IMR-90 (cell line): ENCODE measurements at regions not wholly inside any gene's neighbourhood (a gene's known extent, or its start where the extent isn't known, plus 50 kb on each side); places are given as distances from the start of the nearest gene placed in this dataset.

Source experiments
- ATAC-seq: fragments of 200-7000 bp; cut with Tn5 transposase; 2 replicates; pipeline ENCODE4 v1.9.1; 2020; ENCODE audit warnings: low read depth, mild to moderate bottlenecking, moderate library complexity
- BruUV-seq: library from RNA; stranded (reverse); fragments of 400-500 nt; replicated peaks from 2 replicates; lab custom pipeline; 2021; lab: Mats Ljungman, UMichigan
- CTCF ChIA-PET: fragments of 300-600 bp; formaldehyde crosslinking; extraction: SDS; loops from one replicate; lab custom pipeline; 2021; ENCODE audit warnings: antibody characterized with exemption; lab: Yijun Ruan, JAX
- POLR2A ChIA-PET: fragments of 300-600 bp; sonication (Branson Sonifier 250); formaldehyde crosslinking; loops from one replicate; lab custom pipeline; 2022; ENCODE audit warnings: antibody characterized with exemption; ENCODE audit not compliant: unreplicated experiment; lab: Charles Lee
- DNase-seq: peaks from one replicate; pipeline ENCODE4 v3.0.0; 2013
- H2AFZ ChIP-seq: replicated peaks from 2 replicates; pipeline ENCODE3; 2013; ENCODE audit warnings: low read length, mild to moderate bottlenecking; ENCODE audit not compliant: poor library complexity
- H2AK5ac ChIP-seq: 2 replicates; pipeline ENCODE4 v1.6.1; 2013; ENCODE audit warnings: low read depth, low read length, inconsistent platforms
- H2AK9ac ChIP-seq: replicated peaks from 2 replicates; pipeline ENCODE3; 2013; ENCODE audit warnings: mild to moderate bottlenecking, low read depth, low read length, moderate library complexity; ENCODE audit not compliant: poor library complexity
- H2BK120ac ChIP-seq: 2 replicates; pipeline ENCODE4 v1.6.1; 2013; ENCODE audit warnings: low read depth, low read length, inconsistent platforms
- H2BK15ac ChIP-seq: 3 replicates; pipeline ENCODE4 v1.6.1; 2013; ENCODE audit warnings: low read depth, low read length, inconsistent platforms
- H2BK20ac ChIP-seq: 2 replicates; pipeline ENCODE4 v1.6.1; 2013; ENCODE audit warnings: low read depth, mild to moderate bottlenecking, inconsistent platforms, low read length, moderate library complexity
- H2BK5ac ChIP-seq: 2 replicates; pipeline ENCODE4 v1.6.1; 2013; ENCODE audit warnings: mild to moderate bottlenecking, low read depth, low read length, inconsistent platforms; ENCODE audit not compliant: poor library complexity, severe bottlenecking
- H3K14ac ChIP-seq: replicated peaks from 2 replicates; pipeline ENCODE4 v1.6.1; 2013; ENCODE audit warnings: low read depth, low read length, inconsistent platforms
- H3K18ac ChIP-seq: 2 replicates; pipeline ENCODE4 v1.6.1; 2013; ENCODE audit warnings: low read depth, low read length, control low read depth
- H3K23ac ChIP-seq: 2 replicates; pipeline ENCODE4 v1.6.1; 2013; ENCODE audit warnings: low read depth, low read length, inconsistent platforms
- H3K27ac ChIP-seq: 2 replicates; pipeline ENCODE4 v1.5.1; 2013; ENCODE audit warnings: mild to moderate bottlenecking, control low read depth, low read length; ENCODE audit not compliant: insufficient read depth
- H3K27me3 ChIP-seq: 2 replicates; pipeline ENCODE4 v1.6.1; 2013; ENCODE audit warnings: low read length; ENCODE audit not compliant: control insufficient read depth, insufficient read depth
- H3K36me3 ChIP-seq: 2 replicates; pipeline ENCODE4 v1.6.1; 2013; ENCODE audit warnings: low read length, mixed read lengths; ENCODE audit not compliant: control insufficient read depth, insufficient read depth
- H3K4ac ChIP-seq: 2 replicates; pipeline ENCODE4 v1.6.1; 2013; ENCODE audit warnings: low read depth, low read length, inconsistent platforms
- H3K4me1 ChIP-seq: 2 replicates; pipeline ENCODE4 v1.6.1; 2013; ENCODE audit warnings: low read length, mixed read lengths; ENCODE audit not compliant: control insufficient read depth, insufficient read depth
- H3K4me2 ChIP-seq: 2 replicates; pipeline ENCODE4 v1.6.1; 2013; ENCODE audit warnings: low read depth, mild to moderate bottlenecking, control low read depth, low read length, moderate library complexity
- H3K4me3 ChIP-seq: 2 replicates; pipeline ENCODE4 v1.5.1; 2013; ENCODE audit warnings: low read depth, mild to moderate bottlenecking, control low read depth, low read length, moderate library complexity; ENCODE audit not compliant: insufficient read depth
- H3K56ac ChIP-seq: 2 replicates; pipeline ENCODE4 v1.6.1; 2013; ENCODE audit warnings: low read length, inconsistent platforms; ENCODE audit not compliant: insufficient read depth; ENCODE audit errors: extremely low read depth
- H3K79me1 ChIP-seq, 2 experiments: 2 replicates each; pipeline ENCODE4 v1.6.1; 2013; ENCODE audit warnings: low read length in 2 of 2, inconsistent platforms in 1 of 2, low read depth in 1 of 2
- H3K9ac ChIP-seq: 2 replicates; pipeline ENCODE4 v1.6.1; 2013; ENCODE audit warnings: low read depth, low read length, control low read depth
- H3K9me1 ChIP-seq: 2 replicates; pipeline ENCODE4 v1.6.1; 2013; ENCODE audit warnings: low read length, inconsistent platforms; ENCODE audit not compliant: insufficient read depth
- H3K9me3 ChIP-seq: 2 replicates; pipeline ENCODE4 v1.6.1; 2013; ENCODE audit warnings: low read length; ENCODE audit not compliant: control insufficient read depth, insufficient read depth
- H4K20me1 ChIP-seq: 2 replicates; pipeline ENCODE4 v1.6.1; 2013; ENCODE audit warnings: low read length, inconsistent platforms; ENCODE audit not compliant: insufficient read depth
- H4K5ac ChIP-seq: 2 replicates; pipeline ENCODE4 v1.6.1; 2013; ENCODE audit warnings: mild to moderate bottlenecking, low read depth, low read length, control low read depth
- H4K8ac ChIP-seq, 2 experiments: 2 replicates each; pipeline ENCODE4 v1.6.1; 2013; ENCODE audit warnings: low read depth in 2 of 2, low read length in 2 of 2, control low read depth in 1 of 2, inconsistent platforms in 1 of 2
- H4K91ac ChIP-seq: 2 replicates; pipeline ENCODE4 v1.6.1; 2013; ENCODE audit warnings: low read depth, low read length, inconsistent platforms; ENCODE audit not compliant: insufficient read depth
- CHD1 ChIP-seq: IDR thresholded peaks from 2 replicates; pipeline ENCODE4 v1.6.1; 2012; ENCODE audit warnings: low read depth, low read length, improper control_type of control experiment
- FOS ChIP-seq: fragments of 150-350 bp; IDR thresholded peaks from 2 replicates; pipeline ENCODE4 v1.6.1; 2016; ENCODE audit warnings: low read depth, low read length
- MAZ ChIP-seq: IDR thresholded peaks from 2 replicates; pipeline ENCODE4 v1.6.1; 2012; ENCODE audit warnings: low read depth, mild to moderate bottlenecking, low read length, improper control_type of control experiment, moderate library complexity, borderline replicate concordance
- MXI1 ChIP-seq: IDR thresholded peaks from 2 replicates; pipeline ENCODE4 v1.6.1; 2012; ENCODE audit warnings: low read depth, mild to moderate bottlenecking, low read length, moderate library complexity, borderline replicate concordance
- NFE2L2 ChIP-seq: fragments of 150-350 bp; IDR thresholded peaks from 2 replicates; pipeline ENCODE4 v1.6.1; 2016; ENCODE audit warnings: low read depth, mild to moderate bottlenecking, low read length
- SMC3 ChIP-seq: fragments of 150-350 bp; IDR thresholded peaks from 2 replicates; pipeline ENCODE4 v1.6.1; 2016; ENCODE audit warnings: low read depth, mild to moderate bottlenecking, antibody characterized with exemption, low read length, moderate library complexity
- WGBS, 2 experiments: methylation state at CpG; one replicate each; pipeline versions ENCODE4 v1.1.5 to v1.1.7; 2013; ENCODE audit warnings: missing lambda C conversion rate in 2 of 2; ENCODE audit not compliant: insufficient read length in 1 of 2; ENCODE audit errors: extremely low coverage in 2 of 2; 5-methylcytosine and 5-hydroxymethylcytosine counted together
- dilution Hi-C: fragments of 300-500 bp; cut with HindIII; formaldehyde crosslinking; loops from one replicate; pipeline ENCODE4 v1.14.3; 2018; ENCODE audit warnings: low sequenced_read_pairs; ENCODE audit not compliant: unreplicated experiment
- in situ Hi-C: fragments of 300-500 bp; cut with MboI; formaldehyde crosslinking; loops from 3 replicates; pipeline ENCODE4 v1.14.3; 2019; ENCODE audit warnings: low sequenced_read_pairs, inconsistent platforms, mixed read lengths
- intact Hi-C: fragments of 100-400 bp; cut with micrococcal nuclease; formaldehyde crosslinking; loops from 2 replicates; pipeline ENCODE4 v1.10.0; 2022
- TF ChIP-seq, protein P1 (sequence below): fragments of 150-350 bp; IDR thresholded peaks from 2 replicates; pipeline ENCODE4 v1.6.1; 2017; ENCODE audit warnings: mild to moderate bottlenecking, antibody characterized with exemption, low read length, low read depth

DNA sequence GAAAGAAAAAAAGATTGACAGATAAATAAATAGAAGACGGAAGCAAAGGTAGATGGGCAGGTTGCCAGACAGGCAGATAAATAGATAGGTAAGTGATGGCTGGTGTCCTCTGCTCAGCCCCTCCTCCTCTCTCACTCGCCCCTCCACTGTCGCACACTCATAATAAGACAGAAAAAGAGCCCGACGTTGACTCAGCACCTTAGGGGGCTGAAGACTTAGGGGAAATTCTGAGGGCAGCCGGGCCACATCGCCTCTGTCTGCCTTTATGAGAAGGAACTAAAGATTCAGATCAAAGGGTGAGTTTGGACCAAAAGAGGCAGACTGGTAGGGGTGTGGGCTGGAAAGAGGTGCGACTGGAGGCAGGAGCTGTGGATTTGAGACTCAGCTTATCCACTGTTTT is 158.1 kb upstream of the IGSF21 start:
- no peaks in the 10 kb centered on the region for H3K9me3 ChIP-seq
- dilution Hi-C loops (no loop called here), in situ Hi-C loops (no loop called here), intact Hi-C loops (no loop called here)
- no peak overlapping the region for H4K91ac ChIP-seq
- H3K56ac ChIP-seq, result no peak overlapping the region
- ChIA-PET CTCF (no interaction called here), POLR2A (no interaction called here)
- no peaks in the 10 kb centered on the region for H4K20me1 ChIP-seq
- no peak overlapping the region for H2BK5ac ChIP-seq
- no peak overlapping the region for H4K5ac ChIP-seq
- H3K4me2 ChIP-seq, result no peak overlapping the region
- H3K79me1 ChIP-seq, result no peaks in the 10 kb centered on the region
- TF ChIP-seq MAZ, result no peak
- TF ChIP-seq SMC3, result no peak
- no peak for TF ChIP-seq FOS
- TF ChIP-seq CHD1, result no peak
- TF ChIP-seq NFE2L2, result no peak
- TF ChIP-seq MXI1, result no peak
- TF ChIP-seq, protein P1, sequence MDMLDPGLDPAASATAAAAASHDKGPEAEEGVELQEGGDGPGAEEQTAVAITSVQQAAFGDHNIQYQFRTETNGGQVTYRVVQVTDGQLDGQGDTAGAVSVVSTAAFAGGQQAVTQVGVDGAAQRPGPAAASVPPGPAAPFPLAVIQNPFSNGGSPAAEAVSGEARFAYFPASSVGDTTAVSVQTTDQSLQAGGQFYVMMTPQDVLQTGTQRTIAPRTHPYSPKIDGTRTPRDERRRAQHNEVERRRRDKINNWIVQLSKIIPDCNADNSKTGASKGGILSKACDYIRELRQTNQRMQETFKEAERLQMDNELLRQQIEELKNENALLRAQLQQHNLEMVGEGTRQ, result no peak
- ATAC-seq, result no peak
- H2BK15ac ChIP-seq, result no peak overlapping the region
- H3K27me3 ChIP-seq, result no peaks in the 10 kb centered on the region; the same call in 1 of the 2 replicates
- H3K23ac ChIP-seq, result no peak overlapping the region
- no peak overlapping the region for H3K27ac ChIP-seq
- DNase-seq, result no peak
- no peak overlapping the region for H3K4me3 ChIP-seq
- no peak overlapping the region for H2BK20ac ChIP-seq
- WGBS, 2 experiments, result 72% methylated on average over 3 of the region's 8 CpGs; no CpG with 5 or more reads in 1 of the 2 experiments
- H3K36me3 ChIP-seq, result no peaks in the 10 kb centered on the region
- H2AK5ac ChIP-seq, result no peak overlapping the region
- no TSS peak for BruUV-seq
- no peaks in the 10 kb centered on the region for H3K9me1 ChIP-seq
- H4K8ac ChIP-seq, result no peak overlapping the region
- H3K18ac ChIP-seq, result no peak overlapping the region
- H2BK120ac ChIP-seq, result no peak overlapping the region
- no peak overlapping the region for H2AFZ ChIP-seq
- no peak overlapping the region for H3K14ac ChIP-seq
- H3K9ac ChIP-seq, result no peak overlapping the region
- no peak overlapping the region for H3K4ac ChIP-seq
- H2AK9ac ChIP-seq, result no peak overlapping the region
- no peaks in the 10 kb centered on the region for H3K4me1 ChIP-seq
